ENCODE measurements at regions not wholly inside any gene's neighbourhood (a gene's known extent, or its start where the extent isn't known, plus 50 kb on each side); places are given as distances from the start of the nearest gene placed in this dataset.

DNA sequence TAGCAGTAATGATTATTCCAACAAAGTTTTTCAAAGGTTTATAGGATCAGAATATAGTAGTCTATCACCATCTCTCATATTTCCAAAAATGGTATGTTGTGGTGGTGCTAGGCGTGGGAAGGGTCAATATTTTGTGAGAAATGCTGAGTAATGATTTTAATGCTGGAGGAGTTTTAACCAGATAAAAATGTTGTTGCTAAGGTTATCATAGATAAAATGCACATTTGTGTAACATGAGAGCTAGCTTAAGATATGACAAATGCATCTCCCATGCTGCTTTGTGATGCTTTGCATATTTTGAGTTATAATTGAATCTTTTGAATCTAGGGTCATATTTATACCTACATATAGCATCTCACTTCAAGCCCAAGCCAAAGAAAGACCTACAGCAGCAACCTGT, 103.9 kb upstream of the ROBO1 start:
- DNase-seq (ENCODE audit: low spot score in 2 of 2): no peak
- Histone ChIP-seq H3K27ac (no peak overlapping the region), H3K27me3 (no peaks in the 10 kb centered on the region), H3K4me1 (no peaks in the 10 kb centered on the region), H3K4me3 (no peak overlapping the region), H3K36me3 (no peaks in the 10 kb centered on the region), H3K9me3 (no peaks in the 10 kb centered on the region)
- WGBS: 71% methylated on average over 1 of the region's 1 CpG
- TF ChIP-seq, protein P1, sequence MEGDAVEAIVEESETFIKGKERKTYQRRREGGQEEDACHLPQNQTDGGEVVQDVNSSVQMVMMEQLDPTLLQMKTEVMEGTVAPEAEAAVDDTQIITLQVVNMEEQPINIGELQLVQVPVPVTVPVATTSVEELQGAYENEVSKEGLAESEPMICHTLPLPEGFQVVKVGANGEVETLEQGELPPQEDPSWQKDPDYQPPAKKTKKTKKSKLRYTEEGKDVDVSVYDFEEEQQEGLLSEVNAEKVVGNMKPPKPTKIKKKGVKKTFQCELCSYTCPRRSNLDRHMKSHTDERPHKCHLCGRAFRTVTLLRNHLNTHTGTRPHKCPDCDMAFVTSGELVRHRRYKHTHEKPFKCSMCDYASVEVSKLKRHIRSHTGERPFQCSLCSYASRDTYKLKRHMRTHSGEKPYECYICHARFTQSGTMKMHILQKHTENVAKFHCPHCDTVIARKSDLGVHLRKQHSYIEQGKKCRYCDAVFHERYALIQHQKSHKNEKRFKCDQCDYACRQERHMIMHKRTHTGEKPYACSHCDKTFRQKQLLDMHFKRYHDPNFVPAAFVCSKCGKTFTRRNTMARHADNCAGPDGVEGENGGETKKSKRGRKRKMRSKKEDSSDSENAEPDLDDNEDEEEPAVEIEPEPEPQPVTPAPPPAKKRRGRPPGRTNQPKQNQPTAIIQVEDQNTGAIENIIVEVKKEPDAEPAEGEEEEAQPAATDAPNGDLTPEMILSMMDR (IDR thresholded peaks at IDR 0.05): no peak
- no peak for TF ChIP-seq POLR2AphosphoS5 (IDR thresholded peaks at IDR 0.05)
- TF ChIP-seq POLR2A (IDR thresholded peaks at IDR 0.05): no peak
- no peak for TF ChIP-seq EP300 (IDR thresholded peaks at IDR 0.05)

DNA sequence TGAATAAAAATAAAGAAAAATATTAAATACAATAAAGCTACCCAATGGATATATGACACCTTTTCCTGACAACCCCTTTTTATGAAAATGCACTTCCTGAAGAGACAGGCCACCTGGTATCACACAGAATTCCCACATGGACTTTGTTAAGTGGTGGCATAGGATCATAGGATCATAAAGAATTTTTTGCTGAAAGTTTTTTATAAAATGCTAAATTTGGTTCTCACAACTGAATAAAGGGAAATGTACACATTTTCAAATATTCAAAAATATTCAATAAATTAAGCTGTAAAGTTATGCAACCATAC, 102.5 kb upstream of the ROBO1 start:
- TF ChIP-seq POLR2A (IDR thresholded peaks at IDR 0.05): no peak
- TF ChIP-seq, protein P1 (IDR thresholded peaks at IDR 0.05): no peak
- no peak for TF ChIP-seq POLR2AphosphoS5 (IDR thresholded peaks at IDR 0.05)
- no peak for TF ChIP-seq EP300 (IDR thresholded peaks at IDR 0.05)
- H3K36me3 ChIP-seq: no peaks in the 10 kb centered on the region
- no peaks in the 10 kb centered on the region for H3K27me3 ChIP-seq
- no peaks in the 10 kb centered on the region for H3K9me3 ChIP-seq
- H3K27ac ChIP-seq: no peak overlapping the region
- H3K4me3 ChIP-seq: no peak overlapping the region
- H3K4me1 ChIP-seq: no peaks in the 10 kb centered on the region
- DNase-seq (ENCODE audit: low spot score in 2 of 2): no peak

DNA sequence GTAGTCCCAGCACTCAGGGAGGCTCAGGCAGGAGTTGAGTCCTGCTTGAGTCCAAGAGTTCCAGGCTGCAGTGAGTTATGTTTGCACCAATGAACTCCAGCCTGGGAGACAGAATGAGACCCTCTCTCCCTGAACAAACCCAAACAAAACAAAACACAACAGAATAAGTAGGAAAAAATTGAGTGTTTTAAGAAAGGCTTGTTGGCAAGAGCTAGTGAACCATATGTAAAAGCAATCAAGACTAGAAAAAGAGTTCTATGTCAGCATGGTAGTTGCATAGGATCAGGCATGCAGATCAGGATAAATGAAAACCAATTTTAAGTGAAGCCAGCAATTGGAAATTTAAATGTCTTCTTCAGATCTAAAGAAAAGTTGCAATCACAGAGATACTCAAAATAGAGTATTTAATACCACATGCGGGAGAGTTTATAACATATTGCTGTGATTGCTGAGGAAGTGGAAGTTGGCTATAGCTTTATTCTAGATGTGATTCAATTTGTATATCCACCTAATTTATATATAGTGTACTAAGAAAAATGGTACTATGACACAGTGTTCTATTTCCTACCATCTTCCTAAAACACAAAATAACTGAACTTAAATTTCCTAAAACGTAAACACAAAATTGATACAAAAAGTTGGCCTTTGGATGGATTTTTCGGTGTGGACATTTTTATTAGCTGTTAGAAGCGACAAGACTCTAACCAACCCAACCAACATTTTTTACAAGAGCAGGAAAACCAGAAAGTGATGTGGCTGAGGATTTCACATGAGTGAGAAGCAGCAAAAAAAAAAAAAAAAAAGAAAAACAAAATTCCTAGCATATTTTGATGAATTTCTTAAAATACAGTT, 101.9 kb upstream of the ROBO1 start:
- DNase-seq (ENCODE audit: low spot score in 2 of 2): no peak
- Histone ChIP-seq H3K36me3 (no peaks in the 10 kb centered on the region), H3K27me3 (no peaks in the 10 kb centered on the region), H3K4me3 (no peak overlapping the region), H3K9me3 (no peaks in the 10 kb centered on the region), H3K27ac (no peak overlapping the region), H3K4me1 (no peaks in the 10 kb centered on the region)
- 88% methylated on average over 4 of the region's 4 CpGs for WGBS
- TF ChIP-seq, protein P1 (IDR thresholded peaks at IDR 0.05): no peak
- TF ChIP-seq POLR2A (IDR thresholded peaks at IDR 0.05) (no peak), EP300 (IDR thresholded peaks at IDR 0.05) (no peak), POLR2AphosphoS5 (IDR thresholded peaks at IDR 0.05) (no peak)

DNA sequence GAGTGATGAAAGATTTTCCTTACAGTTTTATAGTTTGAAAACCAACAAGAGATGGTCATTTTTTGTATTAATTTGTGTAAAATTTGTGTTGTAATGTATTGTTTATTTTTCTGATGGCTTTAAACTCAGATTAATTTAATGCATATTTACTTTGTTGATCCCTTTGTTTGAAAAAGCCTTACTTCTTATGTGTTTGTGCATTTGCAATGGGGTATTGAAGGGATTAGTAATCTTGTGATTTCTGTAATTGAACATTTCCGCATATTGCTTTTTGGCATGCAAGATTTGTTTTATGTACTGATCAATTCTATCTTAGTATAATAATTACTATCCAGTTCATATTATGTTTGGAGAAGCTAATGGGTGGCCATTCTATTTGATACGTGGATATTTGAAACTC, 98.4 kb upstream of the ROBO1 start:
- WGBS: 83% methylated on average over 2 of the region's 2 CpGs
- DNase-seq (ENCODE audit: low spot score in 2 of 2): no peak
- no peaks in the 10 kb centered on the region for H3K9me3 ChIP-seq

DNA sequence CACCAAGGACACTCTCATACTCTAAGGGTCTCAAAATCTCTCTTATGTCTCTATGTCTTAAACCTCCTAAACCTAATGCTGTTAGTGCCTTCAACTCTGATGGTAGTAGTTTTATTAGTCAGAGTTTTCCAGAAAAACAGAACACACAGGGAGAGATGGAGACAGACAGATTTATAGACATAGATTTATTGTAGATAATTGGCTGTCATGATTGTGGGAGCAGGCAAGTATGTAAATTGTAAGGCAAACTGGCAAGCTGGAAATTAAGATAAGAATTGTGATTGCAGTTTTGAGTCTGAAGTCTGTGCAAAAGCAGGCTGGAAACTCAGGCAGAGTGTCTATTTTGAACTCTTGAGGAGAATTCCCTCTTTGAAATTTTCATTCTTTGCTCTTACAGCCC, 96.3 kb upstream of the ROBO1 start:
- Histone ChIP-seq H3K4me3 (no peak overlapping the region), H3K9me3 (no peaks in the 10 kb centered on the region), H3K27me3 (no peaks in the 10 kb centered on the region), H3K36me3 (no peaks in the 10 kb centered on the region), H3K27ac (no peak overlapping the region), H3K4me1 (no peaks in the 10 kb centered on the region)
- no peak for DNase-seq (ENCODE audit: low spot score in 2 of 2)
- TF ChIP-seq POLR2A (IDR thresholded peaks at IDR 0.05) (no peak), EP300 (IDR thresholded peaks at IDR 0.05) (no peak), POLR2AphosphoS5 (IDR thresholded peaks at IDR 0.05) (no peak)
- TF ChIP-seq, protein P1 (IDR thresholded peaks at IDR 0.05): no peak

More for the DNA sequence above, 98.4 kb upstream of the ROBO1 start:
- no peak overlapping the region for H3K27ac ChIP-seq
- H3K27me3 ChIP-seq: no peaks in the 10 kb centered on the region
- H3K4me3 ChIP-seq: no peak overlapping the region
- TF ChIP-seq POLR2A (IDR thresholded peaks at IDR 0.05) (no peak), POLR2AphosphoS5 (IDR thresholded peaks at IDR 0.05) (no peak), EP300 (IDR thresholded peaks at IDR 0.05) (no peak)
- TF ChIP-seq, protein P1 (IDR thresholded peaks at IDR 0.05): no peak
- H3K4me1 ChIP-seq: no peaks in the 10 kb centered on the region
- H3K36me3 ChIP-seq: no peaks in the 10 kb centered on the region

All from suprapubic skin (tissue), 4 donors.